Spleen (tissue), 11 donors: ENCODE measurements at regions not wholly inside any gene's neighbourhood (a gene's known extent, or its start where the extent isn't known, plus 50 kb on each side); places are given as distances from the start of the nearest gene placed in this dataset.
"Not testable (repeated sequence)": the region's sequence is repeated elsewhere in the genome, so short reads cannot be mapped to it uniquely, and the experiment has no call there.

Source experiments
- DNase-seq: peaks from one replicate; pipeline ENCODE4 v3.0.0-alpha.2; 2020
- H3K27ac ChIP-seq, 8 donors: fragments of 200-600 bp; sonication (generic) in 7 of 8; 1 replicate in 4 of 8; 2 replicates in 4 of 8; pipeline versions ENCODE4 v1.5.0 to v1.8.0; 2016 to 2021; ENCODE audit warnings: inconsistent platforms in 4 of 8, mild to moderate bottlenecking in 4 of 8, moderate library complexity in 1 of 8
- H3K27me3 ChIP-seq, 7 donors: fragments of 200-600 bp; sonication (generic) in 6 of 7; replicated peaks in 1 of 7; 1 replicate in 4 of 7; 2 replicates in 3 of 7; pipeline versions ENCODE4 v1.5.0 to v1.8.0; 2016 to 2021; ENCODE audit warnings: inconsistent platforms in 3 of 7, mild to moderate bottlenecking in 1 of 7
- H3K36me3 ChIP-seq, 6 donors: fragments of 200-600 bp; sonication (generic) in 5 of 6; 1 replicate in 4 of 6; 2 replicates in 2 of 6; pipeline versions ENCODE4 v1.5.0 to v1.8.0; 2016 to 2021; ENCODE audit warnings: inconsistent platforms in 2 of 6
- H3K4me1 ChIP-seq, 6 donors: fragments of 200-600 bp; sonication (generic) in 5 of 6; 1 replicate in 3 of 6; 2 replicates in 3 of 6; pipeline versions ENCODE4 v1.5.0 to v1.8.0; 2016 to 2021; ENCODE audit warnings: inconsistent platforms in 3 of 6
- H3K4me3 ChIP-seq, 8 donors: fragments of 200-600 bp; sonication (generic) in 7 of 8; 1 replicate in 4 of 8; 2 replicates in 4 of 8; pipeline versions ENCODE4 v1.5.0 to v1.8.0; 2016 to 2021; ENCODE audit warnings: inconsistent platforms in 4 of 8, mild to moderate bottlenecking in 4 of 8, moderate library complexity in 2 of 8
- H3K9me3 ChIP-seq, 8 donors: fragments of 200-600 bp; sonication (generic) in 7 of 8; 1 replicate in 4 of 8; 2 replicates in 4 of 8; pipeline versions ENCODE4 v1.5.0 to v1.8.0; 2016 to 2021; ENCODE audit warnings: inconsistent platforms in 4 of 8
- POLR2A ChIP-seq, 3 donors: fragments of 450-650 bp; IDR thresholded peaks; one replicate each; pipeline ENCODE4 v1.5.1; 2017; ENCODE audit warnings: antibody characterized with exemption in 3 of 3, mild to moderate bottlenecking in 1 of 3
- POLR2AphosphoS5 ChIP-seq, 3 donors: sonication (generic); formaldehyde crosslinking; IDR thresholded peaks; one replicate each; pipeline ENCODE4 v1.5.1; 2017; ENCODE audit warnings: antibody characterized with exemption in 3 of 3
- WGBS, 5 donors: extraction: QIAGEN DNeasy Blood & Tissue Kit in 3 of 5; methylation state at CpG; one replicate each; pipeline versions ENCODE4 v1.1.5 to v1.1.7; 2013 to 2018; 5-methylcytosine and 5-hydroxymethylcytosine counted together
- intact Hi-C: fragments of 100-400 bp; cut with DNase I; formaldehyde crosslinking; loops from one replicate; pipeline ENCODE4 v1.15.0; 2023; ENCODE audit warnings: low total_unique reads
- TF ChIP-seq, protein P1 (sequence below), 11 experiments: fragments of 200-600 bp in 7 of 11; fragments of 450-650 bp in 4 of 11; sonication (generic) in 4 of 11; IDR thresholded peaks in 8 of 11; conservative IDR thresholded peaks in 3 of 11; 1 replicate in 7 of 11; 2 replicates in 4 of 11; pipeline versions ENCODE4 v1.4.0 to v1.8.0; 2016 to 2021; ENCODE audit warnings: antibody characterized with exemption in 11 of 11, inconsistent platforms in 4 of 11, mild to moderate bottlenecking in 1 of 11
- donor health status: healthy with polysubstance abuse.
- donor health status: DM: no; HTN: no; CAD: no; lungs with moderate emphysema.
- donor health status: DM: no; HTN: no; CAD: no.
- donor health status: Bipolar disorder and iron deficiency.
- donor health status: healthy.
- donor health status: DM: no; HTN: no; CAD: no.
- donor health status: DM: yes; HTN: yes; CAD: no.

- no peaks in the 10 kb centered on the region for H3K4me1 ChIP-seq
- intact Hi-C loops: no loop called here
- DNase-seq: no peak
- no peak overlapping the region for H3K27ac ChIP-seq
- H3K27me3 ChIP-seq: no peaks in the 10 kb centered on the region
- no peak for TF ChIP-seq POLR2AphosphoS5 (IDR thresholded peaks at IDR 0.05)
- no peak overlapping the region for H3K4me3 ChIP-seq
- H3K36me3 ChIP-seq: no peaks in the 10 kb centered on the region
- H3K9me3 ChIP-seq: no peaks in the 10 kb centered on the region
- WGBS, 5 donors: 87 to 98% (median 94%) methylated on average over 1 of the region's 1 CpG
These were observed 889.7 kb upstream of the API5 start for GRCh38 chr11:42422090-42422489.

DNA sequence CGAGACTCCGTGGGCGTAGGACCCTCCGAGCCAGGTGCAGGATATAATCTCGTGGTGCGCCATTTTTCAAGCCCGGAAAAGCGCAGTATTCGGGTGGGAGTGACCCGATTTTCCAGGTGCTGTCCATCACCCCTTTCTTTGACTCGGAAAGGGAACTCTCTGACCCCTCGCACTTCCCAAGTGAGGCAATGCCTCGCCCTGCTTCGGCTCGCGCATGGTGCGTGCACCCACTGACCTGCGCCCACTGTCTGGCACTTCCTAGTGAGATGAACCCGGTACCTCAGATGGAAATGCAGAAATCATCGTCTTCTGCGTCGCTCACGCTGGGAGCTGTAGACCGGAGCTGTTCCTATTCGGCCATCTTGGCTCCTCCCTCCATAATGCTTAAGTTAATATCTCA is 876.9 kb upstream of the API5 start:
- H3K27me3 ChIP-seq, H3K4me3 ChIP-seq, H3K36me3 ChIP-seq, H3K4me1 ChIP-seq, intact Hi-C loops, H3K27ac ChIP-seq, DNase-seq: not testable (repeated sequence)
- H3K9me3 ChIP-seq: peaks cover 0 to 18% (median 0%) of the 10 kb centered on the region in 8 donors
- WGBS, 5 donors: 92 to 97% (median 94%) methylated on average over 25 of the region's 25 CpGs

DNA sequence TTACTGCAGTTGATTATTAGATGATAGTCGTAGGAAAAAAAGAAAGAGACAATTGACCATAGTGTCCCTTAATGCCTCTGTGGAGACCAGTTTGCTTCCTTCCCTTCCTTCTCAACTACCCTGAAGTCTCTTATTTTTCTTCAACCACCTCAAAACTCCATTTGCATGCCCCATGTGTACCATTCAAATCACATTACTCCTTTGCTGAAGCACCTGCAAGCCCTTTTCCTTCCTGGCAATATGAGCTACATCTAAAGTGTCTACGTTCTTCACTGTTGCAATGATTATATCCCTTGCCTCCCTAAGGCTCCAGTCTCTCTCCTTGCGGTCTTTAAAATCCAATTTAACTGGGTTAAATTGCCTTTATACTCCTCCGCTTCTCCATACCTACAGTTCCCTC is 867.4 kb upstream of the API5 start:
- 63 to 80% (median 65%) methylated on average over 4 of the region's 4 CpGs for WGBS, 5 donors
- H3K9me3 ChIP-seq: peaks cover 0 to 34% (median 22%) of the 10 kb centered on the region in 8 donors
- TF ChIP-seq POLR2A (IDR thresholded peaks at IDR 0.05) (no peak), POLR2AphosphoS5 (IDR thresholded peaks at IDR 0.05) (no peak)
- TF ChIP-seq, protein P1, sequence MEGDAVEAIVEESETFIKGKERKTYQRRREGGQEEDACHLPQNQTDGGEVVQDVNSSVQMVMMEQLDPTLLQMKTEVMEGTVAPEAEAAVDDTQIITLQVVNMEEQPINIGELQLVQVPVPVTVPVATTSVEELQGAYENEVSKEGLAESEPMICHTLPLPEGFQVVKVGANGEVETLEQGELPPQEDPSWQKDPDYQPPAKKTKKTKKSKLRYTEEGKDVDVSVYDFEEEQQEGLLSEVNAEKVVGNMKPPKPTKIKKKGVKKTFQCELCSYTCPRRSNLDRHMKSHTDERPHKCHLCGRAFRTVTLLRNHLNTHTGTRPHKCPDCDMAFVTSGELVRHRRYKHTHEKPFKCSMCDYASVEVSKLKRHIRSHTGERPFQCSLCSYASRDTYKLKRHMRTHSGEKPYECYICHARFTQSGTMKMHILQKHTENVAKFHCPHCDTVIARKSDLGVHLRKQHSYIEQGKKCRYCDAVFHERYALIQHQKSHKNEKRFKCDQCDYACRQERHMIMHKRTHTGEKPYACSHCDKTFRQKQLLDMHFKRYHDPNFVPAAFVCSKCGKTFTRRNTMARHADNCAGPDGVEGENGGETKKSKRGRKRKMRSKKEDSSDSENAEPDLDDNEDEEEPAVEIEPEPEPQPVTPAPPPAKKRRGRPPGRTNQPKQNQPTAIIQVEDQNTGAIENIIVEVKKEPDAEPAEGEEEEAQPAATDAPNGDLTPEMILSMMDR (IDR thresholded peaks at IDR 0.05 in 8 of 11, conservative IDR thresholded peaks at IDR 0.05 in 3 of 11): no peak
- no peak for DNase-seq
- no peak overlapping the region for H3K4me3 ChIP-seq
- H3K4me1 ChIP-seq: no peaks in the 10 kb centered on the region
- H3K36me3 ChIP-seq: no peaks in the 10 kb centered on the region
- no peaks in the 10 kb centered on the region for H3K27me3 ChIP-seq
- H3K27ac ChIP-seq: no peak overlapping the region
- intact Hi-C loops: no loop called here

DNA sequence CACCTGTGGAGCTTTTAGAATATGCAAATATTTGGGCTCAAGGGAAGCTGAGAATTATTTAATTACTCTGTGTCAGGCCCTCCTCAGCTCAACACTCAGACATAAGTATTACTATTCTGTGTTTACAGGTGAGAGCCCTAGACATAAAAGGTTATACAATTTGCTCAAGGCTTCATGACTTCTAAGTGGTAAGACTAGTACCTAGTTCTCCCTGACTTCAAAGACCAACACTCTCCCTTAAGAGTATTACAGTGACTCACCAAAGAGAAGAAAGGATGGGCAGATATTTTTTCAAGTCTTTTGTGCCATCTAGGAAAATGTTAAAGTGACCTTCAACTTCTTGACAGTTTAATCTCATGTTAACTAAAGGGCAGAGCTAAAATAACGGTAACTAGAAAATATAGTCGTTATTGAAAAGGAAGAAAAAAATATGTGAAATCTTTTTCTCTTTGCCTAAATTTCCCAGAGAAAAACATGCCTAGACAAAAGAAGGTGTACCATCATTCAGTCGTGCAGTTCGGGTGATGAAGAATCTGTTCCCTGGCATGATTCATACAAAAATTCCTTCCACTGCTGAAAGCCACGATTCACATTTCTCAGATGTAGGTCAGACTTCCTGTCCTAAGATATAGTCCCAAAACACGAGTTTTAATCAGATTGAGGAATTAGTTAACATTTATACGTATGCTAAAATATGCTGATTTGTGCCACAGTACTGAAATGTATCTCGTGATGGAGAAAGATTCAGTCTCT is 849.1 kb upstream of the API5 start:
- peaks cover 0 to 7% (median 0%) of the 10 kb centered on the region in 8 donors for H3K9me3 ChIP-seq
- H3K27ac ChIP-seq: no peak overlapping the region
- DNase-seq: no peak
- intact Hi-C loops: no loop called here
- no peaks in the 10 kb centered on the region for H3K36me3 ChIP-seq
- H3K4me1 ChIP-seq: no peaks in the 10 kb centered on the region
- H3K27me3 ChIP-seq: no peaks in the 10 kb centered on the region
- H3K4me3 ChIP-seq: no peak overlapping the region
- WGBS, 5 donors: 76 to 83% (median 79%) methylated on average over 8 of the region's 8 CpGs
- TF ChIP-seq, protein P1 (IDR thresholded peaks at IDR 0.05 in 8 of 11, conservative IDR thresholded peaks at IDR 0.05 in 3 of 11): no peak
- TF ChIP-seq POLR2AphosphoS5 (IDR thresholded peaks at IDR 0.05): no peak
- no peak for TF ChIP-seq POLR2A (IDR thresholded peaks at IDR 0.05)

DNA sequence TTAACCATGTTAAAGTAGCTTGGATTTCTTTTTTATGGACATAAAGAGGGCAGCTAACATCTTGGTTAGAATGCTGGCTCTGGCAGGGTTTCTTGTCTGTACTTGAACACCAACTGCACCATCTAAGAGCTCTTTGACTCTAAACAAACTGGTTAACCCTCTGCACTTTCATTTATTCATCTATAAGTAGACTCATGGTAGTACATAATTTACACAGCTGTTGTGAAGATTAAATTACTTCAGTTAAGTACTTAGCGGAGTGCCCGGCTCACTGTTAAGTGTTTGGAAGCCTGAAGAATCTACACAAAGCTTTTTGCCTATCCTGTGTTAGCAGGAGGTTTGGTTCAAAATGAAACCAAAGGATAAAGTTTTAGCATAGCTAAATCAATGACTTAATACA is 846.2 kb upstream of the API5 start:
- TF ChIP-seq, protein P1 (IDR thresholded peaks at IDR 0.05 in 8 of 11, conservative IDR thresholded peaks at IDR 0.05 in 3 of 11): no peak
- TF ChIP-seq POLR2A (IDR thresholded peaks at IDR 0.05): no peak
- no peak for TF ChIP-seq POLR2AphosphoS5 (IDR thresholded peaks at IDR 0.05)
- intact Hi-C loops: no loop called here
- Histone ChIP-seq H3K4me3 (no peak overlapping the region), H3K36me3 (no peaks in the 10 kb centered on the region), H3K27me3 (no peaks in the 10 kb centered on the region), H3K27ac (no peak overlapping the region), H3K4me1 (no peaks in the 10 kb centered on the region), H3K9me3 (peaks cover 0 to 7% (median 0%) of the 10 kb centered on the region in 8 donors)
- 40 to 92% (median 75%) methylated on average over 2 of the region's 2 CpGs for WGBS, 5 donors
- no peak for DNase-seq
